PC-9 (cell line): ENCODE measurements at regions not wholly inside any gene's neighbourhood (a gene's known extent, or its start where the extent isn't known, plus 50 kb on each side); places are given as distances from the start of the nearest gene placed in this dataset.

Source experiments
- BruUV-seq: library from RNA; stranded (reverse); fragments of 400-500 nt; replicated peaks from 2 replicates; lab custom pipeline; 2021; lab: Mats Ljungman, UMichigan
- CTCF ChIA-PET: fragments of 300-600 bp; sonication (Branson Sonifier 250); formaldehyde crosslinking; loops from one replicate; lab custom pipeline; 2022; ENCODE audit warnings: antibody characterized with exemption; lab: Charles Lee
- POLR2A ChIA-PET: fragments of 300-600 bp; sonication (Branson Sonifier 250); formaldehyde crosslinking; loops from one replicate; lab custom pipeline; 2022; ENCODE audit warnings: antibody characterized with exemption; ENCODE audit not compliant: unreplicated experiment; lab: Charles Lee
- DNase-seq, 2 experiments: peaks; one replicate each; pipeline versions ENCODE4 v3.0.0 to v3.0.0-alpha.2; 2015 to 2022; ENCODE audit warnings: mixed read lengths in 1 of 2
- H2AFZ ChIP-seq: fragments of 200-600 bp; sonication (generic); 2 replicates; pipeline ENCODE4 v1.8.1; 2017; ENCODE audit warnings: antibody characterized with exemption
- H3F3A ChIP-seq: fragments of 200-600 bp; sonication (generic); 2 replicates; pipeline ENCODE4 v1.8.1; 2017; ENCODE audit warnings: antibody characterized with exemption, mild to moderate bottlenecking, low read depth; ENCODE audit not compliant: insufficient read depth
- H3K27ac ChIP-seq: fragments of 200-600 bp; sonication (generic); 2 replicates; pipeline ENCODE4 v1.6.1; 2016; ENCODE audit warnings: mixed run types
- H3K27me3 ChIP-seq: fragments of 200-600 bp; sonication (generic); 2 replicates; pipeline ENCODE4 v1.6.1; 2016; ENCODE audit warnings: low read depth, mixed run types; ENCODE audit not compliant: insufficient read depth
- H3K36me3 ChIP-seq: fragments of 200-600 bp; sonication (generic); 2 replicates; pipeline ENCODE4 v1.6.1; 2016; ENCODE audit warnings: low read depth, mixed run types
- H3K4me1 ChIP-seq: fragments of 200-600 bp; sonication (generic); replicated peaks from 2 replicates; pipeline ENCODE4 v1.6.1; 2016; ENCODE audit warnings: mixed run types; ENCODE audit not compliant: insufficient read depth
- H3K4me2 ChIP-seq: fragments of 200-600 bp; sonication (generic); 2 replicates; pipeline ENCODE4 v1.6.1; 2017; ENCODE audit warnings: mixed run types
- H3K4me3 ChIP-seq: fragments of 200-600 bp; sonication (generic); 2 replicates; pipeline ENCODE4 v1.6.1; 2016; ENCODE audit warnings: mixed run types
- H3K79me2 ChIP-seq: fragments of 200-600 bp; sonication (generic); 2 replicates; pipeline ENCODE4 v1.6.1; 2017; ENCODE audit warnings: low read depth, mixed run types
- H3K9me2 ChIP-seq: fragments of 200-600 bp; sonication (generic); 2 replicates; pipeline ENCODE4 v1.8.1; 2017; ENCODE audit warnings: mild to moderate bottlenecking; ENCODE audit not compliant: insufficient read depth
- H3K9me3 ChIP-seq: fragments of 200-600 bp; sonication (generic); 2 replicates; pipeline ENCODE4 v1.8.1; 2016; ENCODE audit warnings: low read depth; ENCODE audit not compliant: insufficient read depth
- H4K20me1 ChIP-seq: fragments of 200-600 bp; sonication (generic); 2 replicates; pipeline ENCODE4 v1.8.1; 2017; ENCODE audit not compliant: insufficient read depth
- EZH2 ChIP-seq: fragments of 200-600 bp; sonication (generic); IDR thresholded peaks from 2 replicates; pipeline ENCODE4 v1.8.0; 2017; ENCODE audit warnings: antibody characterized with exemption, low read depth
- intact Hi-C: fragments of 100-400 bp; cut with micrococcal nuclease; formaldehyde crosslinking; loops from one replicate; pipeline ENCODE4 v1.10.0; 2022; ENCODE audit not compliant: unreplicated experiment
- TF ChIP-seq, protein P1 (sequence below): fragments of 200-600 bp; sonication (generic); conservative IDR thresholded peaks from 2 replicates; pipeline ENCODE4 v1.6.1; 2017; ENCODE audit warnings: mixed run types, antibody characterized with exemption, mild to moderate bottlenecking, moderate library complexity

DNA sequence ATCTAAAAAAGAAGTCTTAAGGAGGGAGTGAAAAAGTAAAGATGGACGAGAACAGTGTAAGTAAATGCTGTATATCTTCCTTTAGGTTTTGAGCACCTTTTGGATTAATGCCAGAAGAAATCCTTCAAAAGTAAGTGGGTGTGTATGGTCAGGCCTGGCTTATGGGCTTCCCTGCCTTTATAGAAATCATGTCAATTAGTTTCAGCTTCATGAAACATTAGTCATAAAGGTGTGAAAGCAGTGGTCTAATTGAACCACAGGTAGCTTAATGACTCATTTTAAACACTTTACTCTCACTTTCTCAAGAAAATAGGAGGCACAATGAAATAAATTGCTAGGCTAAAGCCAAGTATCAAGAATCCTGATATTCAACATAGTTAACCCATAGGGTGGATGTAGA lies 467.4 kb upstream of the DPPA4 start:
- H3K36me3 ChIP-seq: no peaks in the 10 kb centered on the region
- peak in 1 of 2 experiments; percentile 82 for DNase-seq
- ChIA-PET POLR2A (interaction anchor here (0.7 kb wide), 1 partner anchor 1296 kb away, joined by 4 read pairs; no protein-coding TSS in a partner anchor), CTCF (no interaction called here)
- H3K9me2 ChIP-seq: no peaks in the 10 kb centered on the region
- H3K27me3 ChIP-seq: no peaks in the 10 kb centered on the region
- H3K9me3 ChIP-seq: peaks cover 4% of the 10 kb centered on the region; the same call in 1 of the 2 replicates
- no peak overlapping the region for H3K27ac ChIP-seq
- intact Hi-C loops: loop anchor here (5.0 kb wide), 1 partner anchor 123 kb away; no protein-coding TSS in a partner anchor
- H4K20me1 ChIP-seq: no peaks in the 10 kb centered on the region
- H3K4me1 ChIP-seq: peaks cover 8% of the 10 kb centered on the region
- no peak overlapping the region for H3K4me2 ChIP-seq
- H3K4me3 ChIP-seq: no peak overlapping the region
- no peak for TF ChIP-seq EZH2
- TF ChIP-seq, protein P1, sequence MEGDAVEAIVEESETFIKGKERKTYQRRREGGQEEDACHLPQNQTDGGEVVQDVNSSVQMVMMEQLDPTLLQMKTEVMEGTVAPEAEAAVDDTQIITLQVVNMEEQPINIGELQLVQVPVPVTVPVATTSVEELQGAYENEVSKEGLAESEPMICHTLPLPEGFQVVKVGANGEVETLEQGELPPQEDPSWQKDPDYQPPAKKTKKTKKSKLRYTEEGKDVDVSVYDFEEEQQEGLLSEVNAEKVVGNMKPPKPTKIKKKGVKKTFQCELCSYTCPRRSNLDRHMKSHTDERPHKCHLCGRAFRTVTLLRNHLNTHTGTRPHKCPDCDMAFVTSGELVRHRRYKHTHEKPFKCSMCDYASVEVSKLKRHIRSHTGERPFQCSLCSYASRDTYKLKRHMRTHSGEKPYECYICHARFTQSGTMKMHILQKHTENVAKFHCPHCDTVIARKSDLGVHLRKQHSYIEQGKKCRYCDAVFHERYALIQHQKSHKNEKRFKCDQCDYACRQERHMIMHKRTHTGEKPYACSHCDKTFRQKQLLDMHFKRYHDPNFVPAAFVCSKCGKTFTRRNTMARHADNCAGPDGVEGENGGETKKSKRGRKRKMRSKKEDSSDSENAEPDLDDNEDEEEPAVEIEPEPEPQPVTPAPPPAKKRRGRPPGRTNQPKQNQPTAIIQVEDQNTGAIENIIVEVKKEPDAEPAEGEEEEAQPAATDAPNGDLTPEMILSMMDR: no peak
- H2AFZ ChIP-seq: no peak overlapping the region
- H3F3A ChIP-seq: no peaks in the 10 kb centered on the region; the same call in 1 of the 2 replicates
- BruUV-seq: no TSS peak
- H3K79me2 ChIP-seq: no peaks in the 10 kb centered on the region

DNA sequence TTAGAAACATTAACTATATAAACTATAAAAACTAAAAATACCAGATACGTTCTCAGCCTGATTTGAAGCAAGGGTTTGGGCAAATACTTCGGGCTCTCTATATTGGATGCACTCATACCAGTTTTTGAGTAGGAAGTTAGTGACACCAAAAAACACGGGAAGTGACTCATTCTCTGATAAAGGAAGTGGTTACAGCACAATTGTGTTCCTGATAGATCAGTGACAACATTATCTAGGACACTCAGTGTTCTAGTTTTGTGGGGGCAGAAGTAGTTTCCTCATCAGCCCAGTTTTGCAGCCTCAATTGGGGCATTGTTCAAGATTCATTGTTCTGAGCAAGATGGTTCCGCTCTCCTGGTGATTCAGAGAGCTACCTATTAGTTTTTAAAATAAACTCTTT lies 469.6 kb upstream of the DPPA4 start:
- H3K4me2 ChIP-seq: no peak overlapping the region
- H3K79me2 ChIP-seq: no peaks in the 10 kb centered on the region
- H3K27ac ChIP-seq: no peak overlapping the region
- H3K36me3 ChIP-seq: no peaks in the 10 kb centered on the region
- no peaks in the 10 kb centered on the region for H4K20me1 ChIP-seq
- no peaks in the 10 kb centered on the region for H3K27me3 ChIP-seq
- H3K4me3 ChIP-seq: no peak overlapping the region
- no TSS peak for BruUV-seq
- peak in 1 of 2 experiments; percentile 53 for DNase-seq
- ChIA-PET POLR2A (no interaction called here), CTCF (no interaction called here)
- TF ChIP-seq EZH2: no peak
- TF ChIP-seq, protein P1: no peak
- H3K9me2 ChIP-seq: no peaks in the 10 kb centered on the region
- peaks cover 8% of the 10 kb centered on the region for H3K4me1 ChIP-seq
- H3F3A ChIP-seq: no peaks in the 10 kb centered on the region; the same call in 1 of the 2 replicates
- H3K9me3 ChIP-seq: peaks cover 4% of the 10 kb centered on the region; the same call in 1 of the 2 replicates
- no peak overlapping the region for H2AFZ ChIP-seq
- intact Hi-C loops: loop anchor here (5.0 kb wide), 1 partner anchor 120 kb away; no protein-coding TSS in a partner anchor

DNA sequence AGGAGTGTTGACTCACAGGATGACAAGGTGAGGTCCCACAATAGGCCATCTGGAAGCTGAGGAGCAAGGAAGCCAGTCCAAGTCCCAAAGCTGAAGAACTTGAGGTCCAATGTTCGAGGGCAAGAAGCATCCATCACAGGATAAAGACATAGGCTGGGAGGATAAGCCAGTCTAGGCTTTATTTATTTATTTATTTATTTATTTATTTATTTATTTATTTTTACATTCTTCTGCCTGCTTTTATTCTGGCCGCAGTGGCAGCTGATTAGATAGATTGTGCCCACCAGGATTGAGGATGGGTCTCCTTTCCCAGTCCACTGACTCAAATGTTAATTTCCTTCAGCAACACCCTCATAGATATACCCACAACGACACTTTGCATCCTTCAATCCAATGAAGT lies 472.2 kb upstream of the DPPA4 start:
- H3K4me1 ChIP-seq: peaks cover 8% of the 10 kb centered on the region
- H3K4me3 ChIP-seq: no peak overlapping the region
- ChIA-PET CTCF (no interaction called here), POLR2A (no interaction called here)
- BruUV-seq: no TSS peak
- no peaks in the 10 kb centered on the region for H3K9me2 ChIP-seq
- no peak overlapping the region for H2AFZ ChIP-seq
- DNase-seq: no peak
- intact Hi-C loops: loop anchor here (5.0 kb wide), 1 partner anchor 118 kb away; no protein-coding TSS in a partner anchor
- no peaks in the 10 kb centered on the region; the same call in 1 of the 2 replicates for H3F3A ChIP-seq
- H3K4me2 ChIP-seq: no peak overlapping the region
- H3K36me3 ChIP-seq: no peaks in the 10 kb centered on the region
- no peaks in the 10 kb centered on the region for H3K79me2 ChIP-seq
- H3K9me3 ChIP-seq: peaks cover 4% of the 10 kb centered on the region; the same call in 1 of the 2 replicates
- no peaks in the 10 kb centered on the region for H3K27me3 ChIP-seq
- no peak overlapping the region for H3K27ac ChIP-seq
- no peak for TF ChIP-seq EZH2
- TF ChIP-seq, protein P1: no peak
- no peaks in the 10 kb centered on the region for H4K20me1 ChIP-seq
